ENCODE measurements at regions not wholly inside any gene's neighbourhood (a gene's known extent, or its start where the extent isn't known, plus 50 kb on each side); places are given as distances from the start of the nearest gene placed in this dataset.

DNA sequence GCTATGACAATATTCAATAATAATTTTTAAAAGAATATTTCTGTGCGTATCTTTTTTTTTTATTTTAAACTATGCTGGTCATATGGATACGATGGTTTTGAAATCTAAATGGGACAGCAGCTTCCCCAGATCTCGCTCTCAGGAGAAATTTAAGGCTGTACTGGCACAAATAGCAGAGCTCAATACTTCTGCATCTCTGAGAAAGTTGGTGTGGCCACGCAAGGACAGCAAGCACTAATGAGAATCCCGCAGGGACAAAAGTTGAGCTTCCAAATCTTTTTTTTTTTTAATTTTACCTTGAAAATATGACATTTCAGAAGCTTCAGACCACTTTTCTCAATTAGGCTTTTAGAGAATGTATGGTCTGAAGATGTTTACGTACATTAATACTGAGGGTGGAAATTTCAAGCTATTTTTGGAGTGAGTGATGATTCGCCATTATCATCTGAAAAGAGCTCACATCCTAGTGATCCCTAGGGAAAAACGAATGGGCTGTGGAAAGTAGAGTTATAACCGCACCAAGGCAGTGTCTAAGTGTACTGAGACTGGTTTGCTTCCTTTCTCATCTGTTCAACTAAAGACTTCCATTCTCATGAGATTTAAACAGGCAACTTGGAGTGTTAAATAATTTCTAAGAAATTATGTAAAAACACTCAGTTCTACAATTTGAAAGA is 840.0 kb downstream of the C6orf118 start:
- DNase-seq (ENCODE audit: low read depth in 3 of 3), result no peak

DNA sequence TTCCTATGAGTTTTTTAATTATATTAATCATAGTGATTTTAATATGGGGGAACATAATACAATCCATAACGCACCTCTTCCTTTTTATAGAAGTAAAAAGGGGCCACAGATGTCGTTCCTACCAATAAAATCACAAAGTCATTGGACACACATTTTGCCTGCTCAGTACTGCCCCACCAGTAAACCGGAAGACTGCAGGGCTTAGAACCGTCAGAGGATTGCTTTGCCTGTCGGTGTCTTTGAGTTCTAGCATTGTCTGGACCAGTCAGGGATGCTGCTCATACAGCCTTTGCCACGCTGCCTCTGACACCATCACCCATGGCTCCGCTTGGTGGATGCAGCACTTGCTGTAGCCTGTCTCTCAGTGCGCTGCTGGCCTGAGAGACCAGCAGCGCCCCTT is 853.6 kb downstream of the C6orf118 start:
- DNase-seq (ENCODE audit: low read depth in 3 of 3), result no peak

DNA sequence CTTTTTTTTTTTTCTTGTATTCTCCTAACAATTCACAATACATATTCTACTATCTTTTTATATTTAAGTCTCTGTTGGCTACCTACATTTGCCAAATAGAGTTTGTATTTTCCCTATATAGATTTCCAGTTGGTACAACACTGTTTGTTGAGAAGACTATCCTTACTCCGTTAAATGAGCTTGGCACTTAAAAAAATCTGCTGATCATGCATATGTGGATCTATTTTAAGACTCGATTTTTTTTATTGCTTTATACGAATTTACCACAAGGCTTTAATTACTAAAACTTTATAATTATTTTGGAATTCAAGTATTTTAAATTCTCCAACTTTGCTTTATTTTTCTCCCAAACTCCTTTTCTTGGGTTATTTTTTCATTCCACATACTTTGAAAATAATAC is 855.6 kb downstream of the C6orf118 start:
- DNase-seq (ENCODE audit: low read depth in 3 of 3), result no peak

DNA sequence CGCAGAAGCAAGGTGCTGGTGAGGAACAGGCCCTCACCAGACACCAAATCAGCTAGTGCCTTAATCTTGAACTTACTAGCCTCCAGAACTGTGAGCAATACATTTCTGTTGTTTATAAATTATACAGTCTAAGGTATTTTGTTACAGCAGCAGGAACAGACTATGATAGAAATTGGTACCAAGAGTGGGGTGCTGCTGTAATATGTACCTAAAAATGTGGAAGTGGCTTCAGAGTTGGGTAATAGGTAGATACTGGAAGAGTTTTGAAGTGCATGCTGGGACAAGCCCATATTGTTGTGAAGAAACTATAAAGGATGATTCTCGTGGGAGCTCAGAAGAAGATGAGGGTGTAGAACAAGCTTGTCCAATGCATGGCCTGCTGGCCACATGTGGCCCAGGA is 866.8 kb downstream of the C6orf118 start:
- no peak for DNase-seq (ENCODE audit: low read depth in 3 of 3)

DNA sequence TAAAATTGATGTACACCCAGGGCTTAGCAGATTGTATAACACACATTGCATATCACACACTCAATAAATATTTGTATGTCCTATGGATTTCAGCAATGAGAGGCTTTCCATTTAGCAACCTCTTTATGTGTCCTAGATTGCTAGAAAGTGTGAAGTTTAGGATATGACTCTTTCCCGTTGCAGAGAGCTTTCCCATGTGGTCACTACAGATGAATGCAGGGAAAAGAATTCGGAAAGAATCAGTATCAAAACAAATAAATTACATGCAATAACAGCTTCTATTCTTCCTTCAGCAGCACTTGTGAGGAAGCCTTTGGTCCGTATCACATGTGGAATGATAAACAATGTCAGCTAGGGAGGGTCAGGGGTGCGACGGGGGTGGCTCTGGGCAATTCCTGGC is 870.1 kb downstream of the C6orf118 start:
- DNase-seq (ENCODE audit: low read depth in 3 of 3), result no peak

DNA sequence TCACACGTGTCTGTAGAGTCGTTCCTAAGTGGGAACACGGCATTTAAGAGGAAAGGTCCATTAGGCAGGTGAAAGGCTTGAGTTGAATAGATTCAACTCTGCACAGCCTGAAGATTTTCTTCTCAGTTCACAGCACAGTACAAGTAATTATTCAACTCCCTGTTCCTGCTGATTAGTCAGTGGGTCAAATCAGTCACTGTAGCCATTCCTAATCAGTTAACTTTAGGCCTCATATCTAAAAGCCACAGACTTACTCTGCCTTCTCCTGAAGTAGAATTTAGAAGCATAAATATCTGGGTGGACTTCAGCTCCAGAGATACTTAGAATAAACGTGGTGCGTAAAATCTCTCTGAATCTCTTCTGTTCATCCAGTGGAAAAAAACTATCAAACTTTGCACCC is 872.4 kb downstream of the C6orf118 start:
- DNase-seq (ENCODE audit: low read depth in 3 of 3), result no peak

DNA sequence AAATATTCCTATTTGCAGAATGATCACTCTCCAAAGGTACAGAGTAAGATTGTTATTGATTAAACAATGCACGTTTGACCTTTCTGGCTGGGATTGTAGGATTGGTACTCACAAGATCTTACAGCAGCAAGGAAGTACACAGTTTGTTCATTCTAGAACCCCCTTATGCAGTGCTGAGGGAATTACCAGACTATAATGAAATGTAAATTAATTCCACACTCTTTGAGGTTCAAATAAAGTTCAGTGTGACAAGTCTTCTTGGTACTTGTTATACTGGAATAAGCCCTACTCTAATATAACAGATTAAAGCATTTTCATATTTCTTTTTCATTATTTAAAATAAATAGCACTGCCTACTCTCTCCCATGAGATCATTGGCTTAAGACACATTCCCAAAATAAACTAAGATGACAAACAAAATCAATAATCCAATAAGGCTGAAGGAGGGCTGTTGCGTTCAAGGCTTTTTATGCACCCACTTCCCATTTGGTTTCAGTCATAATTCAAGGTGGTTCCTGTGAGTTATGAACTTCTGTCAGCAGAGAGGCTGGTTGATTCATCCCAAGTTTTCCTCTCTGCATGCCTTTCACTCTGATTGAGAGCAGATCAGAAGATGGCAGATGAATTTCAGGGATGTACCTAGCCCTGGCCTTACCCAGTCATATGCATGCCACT is 881.5 kb downstream of the C6orf118 start:
- DNase-seq (ENCODE audit: low read depth in 3 of 3), result no peak

DNA sequence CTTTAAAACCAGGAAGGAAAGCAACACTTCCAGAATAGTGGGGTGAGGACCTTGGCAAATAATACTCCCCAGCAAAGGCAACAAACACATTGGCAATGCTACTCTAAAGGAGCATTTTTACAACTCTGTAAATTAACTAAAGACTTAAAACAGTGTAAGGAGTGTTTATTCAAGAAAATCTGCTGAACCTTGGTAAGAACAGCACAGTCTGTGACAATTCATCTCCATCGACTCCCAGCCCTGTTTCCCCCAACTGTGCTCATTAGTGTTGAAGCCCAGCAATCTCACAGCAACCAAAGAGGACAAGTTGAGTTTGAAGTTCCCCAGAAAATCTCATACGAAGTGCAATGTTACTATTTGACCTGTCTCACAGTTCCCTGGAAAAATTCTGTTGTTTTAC is 884.9 kb downstream of the C6orf118 start:
- no peak for DNase-seq (ENCODE audit: low read depth in 3 of 3)

DNA sequence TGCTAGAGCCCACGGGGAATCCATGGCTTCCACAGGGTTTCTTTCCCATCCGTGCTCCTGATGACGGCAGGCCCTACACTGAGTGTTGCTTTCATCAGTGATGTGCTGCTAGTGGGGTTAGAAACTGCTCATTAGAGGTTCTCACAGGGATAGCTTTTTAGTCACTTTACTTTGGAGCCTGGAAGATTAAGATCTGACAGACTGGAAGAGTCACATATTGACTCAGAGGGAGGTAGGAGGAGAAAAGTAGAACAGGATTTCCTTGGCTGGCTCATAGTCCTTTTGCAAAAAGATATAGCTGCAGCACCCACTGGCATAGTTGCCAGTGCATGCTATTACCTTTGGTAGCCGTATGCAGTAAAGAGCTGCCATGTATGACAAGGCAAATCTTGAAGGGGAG is 890.3 kb downstream of the C6orf118 start:
- no peak for DNase-seq (ENCODE audit: low read depth in 3 of 3)

DNA sequence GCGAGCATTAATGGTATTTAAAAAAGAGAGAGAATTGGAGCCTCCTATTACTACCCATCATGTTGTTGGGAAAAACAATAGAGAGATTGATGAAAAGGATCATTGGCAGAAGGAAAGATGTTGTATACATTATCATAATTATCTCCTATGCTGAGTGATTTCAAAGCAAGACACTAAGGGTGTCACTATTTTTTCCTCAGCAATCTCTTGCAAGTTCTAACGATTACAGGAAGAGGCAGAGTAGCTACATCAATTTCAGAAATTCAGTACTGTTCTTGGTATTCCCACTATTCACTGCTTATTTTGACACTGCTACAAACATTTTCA is 891.2 kb downstream of the C6orf118 start:
- no peak for DNase-seq (ENCODE audit: low read depth in 3 of 3)

DNA sequence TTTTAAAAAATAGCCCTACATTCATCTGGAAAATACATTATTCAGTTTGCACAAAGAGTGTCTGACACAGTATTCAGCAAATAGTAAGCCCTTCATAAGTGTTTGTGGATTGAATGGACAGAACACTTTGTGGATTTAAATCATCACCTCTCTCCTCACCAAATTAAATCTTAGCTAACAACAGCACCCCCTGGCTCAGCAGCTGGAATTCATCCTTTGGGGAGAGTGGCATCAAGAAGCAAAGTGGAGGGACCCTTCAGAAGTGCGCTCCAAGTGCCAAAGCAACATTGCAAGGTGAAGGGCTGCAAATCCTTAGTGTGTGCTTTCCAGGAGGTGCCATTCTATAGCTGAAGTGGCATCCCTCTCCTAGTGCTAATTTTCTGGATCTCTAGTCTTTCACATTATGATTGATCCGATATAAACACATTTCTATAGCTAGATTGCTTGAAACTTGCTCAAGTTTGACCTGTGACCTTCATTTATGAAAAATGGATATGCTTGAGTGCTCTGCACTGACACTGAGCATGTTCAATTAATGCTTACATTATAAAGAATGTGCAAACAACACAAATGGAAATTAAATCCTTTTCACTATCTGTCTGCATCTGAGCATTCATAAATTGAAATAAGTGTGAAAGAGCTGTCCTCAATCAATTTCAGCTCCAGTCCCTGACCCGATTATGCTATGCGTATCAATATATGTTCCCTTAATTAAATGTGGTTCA is 891.7 kb downstream of the C6orf118 start:
- no peak for DNase-seq (ENCODE audit: low read depth in 3 of 3)

DNA sequence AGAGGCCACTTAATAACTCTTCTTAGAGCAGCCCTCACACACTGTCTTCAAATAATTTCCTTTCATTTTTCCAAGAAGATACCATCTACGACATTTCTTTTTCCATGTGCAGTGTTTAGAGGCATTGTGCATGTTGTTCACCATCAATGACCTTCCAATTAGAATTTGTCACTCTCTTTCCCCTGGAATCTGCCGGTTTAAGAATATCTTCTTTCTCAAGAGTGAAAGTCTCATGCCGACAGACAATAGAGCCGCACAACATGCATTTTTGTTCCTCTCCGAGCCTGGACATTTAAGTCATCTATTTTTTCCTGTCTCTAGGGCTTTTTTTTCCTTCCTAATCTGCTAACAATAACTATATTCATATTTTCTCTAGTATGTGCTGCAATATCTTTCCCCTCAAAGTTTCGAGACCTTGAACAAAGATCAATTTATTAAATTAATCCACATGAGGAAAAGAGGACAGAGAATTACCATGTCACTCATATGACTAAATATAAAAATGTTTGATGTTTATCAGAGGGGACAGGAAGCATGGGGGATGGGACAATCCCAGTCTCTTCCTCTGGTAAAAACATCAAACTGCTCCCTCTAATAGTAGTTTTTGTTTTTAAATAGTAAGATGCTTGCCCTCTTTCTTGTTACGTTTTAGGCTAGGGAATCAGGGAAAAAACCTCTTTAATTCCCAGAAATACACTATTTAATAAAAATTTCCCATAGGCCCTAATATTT is 893.4 kb downstream of the C6orf118 start:
- DNase-seq (ENCODE audit: low read depth in 3 of 3), result no peak

DNA sequence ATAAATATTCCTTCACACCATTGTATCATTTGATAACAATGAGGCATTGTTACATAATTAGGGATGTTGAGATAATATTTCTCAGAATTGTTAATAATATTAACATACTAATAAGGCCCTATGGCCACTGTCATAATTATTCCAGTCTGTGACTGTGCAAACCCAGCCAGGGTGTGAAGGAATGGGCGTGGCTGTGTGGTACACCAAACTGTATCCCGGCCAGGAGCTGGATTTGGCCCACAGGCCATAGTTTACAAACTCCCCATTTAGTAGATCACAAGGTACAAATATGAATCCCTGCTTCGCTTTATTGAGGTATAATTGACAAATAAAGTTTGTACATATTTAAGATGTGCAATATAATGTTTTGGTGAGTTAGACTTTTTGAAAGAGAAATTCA is 894.7 kb downstream of the C6orf118 start:
- DNase-seq (ENCODE audit: low read depth in 3 of 3), result no peak

DNA sequence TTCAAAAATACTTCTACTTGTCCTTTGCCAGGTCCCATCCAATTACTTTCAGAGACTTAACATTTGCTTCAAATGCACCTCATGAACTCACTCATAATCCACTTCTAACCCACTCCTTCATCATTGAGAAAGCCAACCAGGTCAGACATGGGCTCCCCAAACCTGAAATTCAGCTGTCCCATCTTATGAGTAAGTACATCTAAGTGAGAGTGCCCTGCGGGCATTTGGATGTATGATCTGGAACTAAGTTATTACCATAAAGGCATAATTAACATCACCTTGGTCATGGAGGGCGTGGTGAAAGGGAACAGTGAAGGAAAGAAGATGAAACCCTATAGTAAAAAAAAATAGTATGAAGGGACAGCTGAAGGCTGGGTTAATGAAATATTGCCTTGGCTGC is 896.8 kb downstream of the C6orf118 start:
- no peak for DNase-seq (ENCODE audit: low read depth in 3 of 3)

DNA sequence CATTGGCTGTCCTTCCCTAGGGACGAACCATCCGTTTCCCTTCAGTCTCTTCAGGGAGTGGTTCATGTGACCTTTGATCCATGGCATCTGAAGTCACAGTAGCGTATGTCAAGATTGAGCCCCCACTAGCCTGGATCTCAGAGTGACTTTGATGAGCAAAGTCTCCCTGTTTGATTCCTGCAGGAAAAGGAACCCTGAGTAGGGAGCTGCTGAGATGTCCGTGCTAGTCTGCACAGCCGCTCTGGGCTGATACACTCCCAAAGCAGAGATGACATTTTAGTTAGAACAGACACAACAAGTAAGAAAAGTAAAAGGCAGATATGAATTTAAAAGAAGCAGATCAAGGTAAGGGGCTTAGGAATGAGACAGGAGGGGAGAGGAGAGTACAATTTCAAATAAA is 899.4 kb downstream of the C6orf118 start:
- DNase-seq (ENCODE audit: low read depth in 3 of 3), result no peak

DNA sequence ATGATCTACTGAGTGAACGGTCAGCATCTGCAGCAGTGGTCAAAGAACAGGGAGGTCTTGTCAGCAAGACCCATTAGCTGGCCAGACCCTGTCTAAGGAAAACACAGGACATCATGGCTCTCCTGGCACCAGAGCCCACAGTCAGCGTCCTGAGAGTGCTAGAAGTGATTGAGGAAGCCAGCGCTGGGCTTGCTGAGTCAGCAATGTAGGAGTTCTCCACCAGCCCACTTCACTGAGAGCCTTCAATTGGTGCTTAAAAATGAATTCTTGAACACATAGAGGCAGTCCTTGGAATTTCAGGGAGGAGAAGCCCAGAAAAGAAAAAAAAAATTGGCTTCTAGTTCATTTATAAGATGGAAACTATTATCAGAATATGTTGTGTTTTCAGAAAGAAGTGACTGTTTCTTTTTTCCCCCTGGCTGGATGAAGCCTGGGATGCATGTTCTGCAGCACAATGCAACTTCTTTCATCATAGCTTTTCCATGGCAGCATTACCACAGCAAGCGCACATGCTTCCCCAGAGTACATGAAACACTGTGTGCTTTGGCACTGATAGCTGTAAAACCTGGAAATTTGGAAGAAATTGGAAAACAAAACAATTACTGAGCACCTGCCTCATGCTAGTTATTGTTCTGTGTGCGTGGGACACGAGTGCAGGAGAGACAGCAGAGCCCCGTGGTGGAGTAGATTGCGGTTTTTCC is 899.9 kb downstream of the C6orf118 start:
- no peak for DNase-seq (ENCODE audit: low read depth in 3 of 3)

DNA sequence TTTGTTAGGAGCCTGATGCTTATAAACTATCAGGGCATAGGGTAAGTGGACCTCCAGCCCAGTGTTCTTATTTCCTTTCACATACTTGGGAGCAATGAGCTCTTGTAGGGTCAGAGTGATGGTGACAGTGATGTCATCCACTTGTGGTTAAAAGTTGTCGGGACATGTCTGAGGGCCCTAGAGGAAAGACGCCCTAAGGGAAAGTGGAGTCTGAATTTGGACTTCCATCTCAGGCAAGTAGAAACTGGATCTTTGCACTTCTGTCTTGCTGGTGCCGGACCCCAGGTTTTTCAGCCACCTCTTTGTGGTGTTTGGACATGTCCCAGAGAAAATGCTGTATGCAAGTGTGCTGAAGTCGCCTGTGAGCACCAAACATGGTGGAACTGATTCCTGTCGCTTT is 900.5 kb downstream of the C6orf118 start:
- DNase-seq (ENCODE audit: low read depth in 3 of 3), result no peak

DNA sequence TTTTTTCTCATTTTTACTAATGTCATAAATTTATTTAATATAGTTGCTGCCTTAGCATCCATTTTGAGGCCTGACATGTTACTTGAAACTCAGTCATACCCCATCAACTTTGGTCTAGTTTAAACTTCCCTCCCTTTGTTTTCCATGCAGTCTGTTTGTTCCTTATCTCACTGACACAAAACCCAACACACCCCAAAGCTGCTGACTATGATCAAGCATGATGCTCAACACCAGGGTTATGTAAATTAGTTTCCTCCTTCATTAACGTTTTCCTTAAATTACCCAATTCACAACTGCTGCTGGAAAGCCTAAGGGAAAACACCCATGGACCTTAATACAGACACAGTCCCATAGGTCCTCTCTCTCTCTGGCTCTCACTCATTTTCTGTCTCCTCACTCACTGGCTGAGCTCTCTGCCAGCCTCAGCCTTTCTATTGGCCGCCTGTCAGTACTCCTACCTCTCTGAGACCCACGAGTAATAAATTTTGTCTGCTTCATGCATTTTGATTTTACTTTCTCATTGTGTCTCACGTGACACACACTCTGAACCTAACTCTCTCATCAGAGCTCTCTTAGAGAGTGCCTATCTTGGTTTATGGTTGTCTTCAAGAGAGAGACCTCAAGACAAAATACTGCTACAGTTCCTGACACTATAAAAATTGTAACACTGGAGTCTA is 904.5 kb downstream of the C6orf118 start:
- no peak for DNase-seq (ENCODE audit: low read depth in 3 of 3)

DNA sequence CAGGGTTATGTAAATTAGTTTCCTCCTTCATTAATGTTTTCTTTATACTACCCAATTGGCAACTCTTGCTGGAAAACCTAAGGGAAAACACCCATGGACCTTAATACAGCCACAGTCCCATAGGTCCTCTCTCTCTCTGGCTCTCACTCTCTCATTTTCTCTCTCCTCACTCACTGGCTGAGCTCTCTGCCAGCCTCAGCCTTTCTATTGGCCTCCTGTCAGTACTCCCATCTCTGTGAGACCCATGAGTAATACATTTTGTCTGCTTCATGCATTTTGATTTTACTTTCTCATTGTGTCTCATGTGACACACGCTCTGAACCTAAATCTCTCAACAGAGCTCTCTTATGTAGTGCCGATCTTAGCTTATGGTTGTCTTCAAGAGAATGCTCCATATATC is 907.5 kb downstream of the C6orf118 start:
- DNase-seq (ENCODE audit: low read depth in 3 of 3), result no peak

DNA sequence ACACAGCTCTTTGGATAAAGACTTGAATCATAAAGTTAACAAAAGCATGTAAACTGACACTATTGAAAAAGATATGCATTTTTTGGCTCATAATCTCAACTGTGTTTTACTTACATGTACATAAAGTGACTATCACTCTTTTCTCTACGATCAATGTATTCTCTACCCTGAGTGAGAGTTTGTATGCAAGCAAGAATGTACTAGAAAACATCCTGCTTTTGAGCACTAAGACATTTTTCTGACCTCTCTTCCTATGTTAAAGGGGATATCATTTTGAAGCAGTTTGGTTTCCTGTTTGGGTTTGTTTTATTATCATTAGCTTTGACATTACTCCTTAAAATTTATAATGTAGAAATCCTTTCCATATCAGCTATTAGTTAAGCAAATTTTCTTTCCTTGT is 910.8 kb downstream of the C6orf118 start:
- no peak for DNase-seq (ENCODE audit: low read depth in 3 of 3)

Data from stimulated activated CD4-positive, alpha-beta T cell treated with anti-CD3 and anti-CD28 coated beads, TNF-alpha, amount 100 ng/mL, for 24 hours (primary cell).